ENCODE measurements at regions not wholly inside any gene's neighbourhood (a gene's known extent, or its start where the extent isn't known, plus 50 kb on each side); places are given as distances from the start of the nearest gene placed in this dataset.

DNA sequence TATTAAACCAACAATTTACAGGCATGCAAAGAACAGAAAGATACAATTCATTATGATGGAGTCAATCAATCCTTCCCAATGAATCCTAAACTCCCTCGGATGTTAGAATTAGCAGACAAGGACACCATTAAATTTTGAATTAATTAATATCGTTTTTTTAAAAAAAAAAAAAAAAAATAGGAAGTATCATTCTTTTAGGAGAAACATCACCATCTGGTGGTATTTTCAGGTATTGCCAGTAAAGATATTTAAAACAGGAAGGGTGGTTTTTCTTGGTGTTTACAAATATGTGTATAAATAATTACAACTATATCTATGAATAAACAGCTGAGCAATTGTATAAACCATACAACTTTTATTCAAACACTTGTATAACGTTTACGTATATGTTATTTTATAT lies 564.4 kb downstream of the HAO1 start:
- Histone ChIP-seq H2AFZ (replicated peaks; ENCODE audit: low read length, poor library complexity) (no peak overlapping the region), H3K9me1 (ENCODE audit: insufficient read depth, low read length) (no peaks in the 10 kb centered on the region), H4K8ac (ENCODE audit: low read depth in 2 of 2, low read length in 2 of 2) (no peak overlapping the region), H3K56ac (ENCODE audit: extremely low read depth, insufficient read depth, low read length) (no peak overlapping the region), H2BK120ac (ENCODE audit: low read depth, low read length) (no peak overlapping the region), H3K18ac (ENCODE audit: low read depth, low read length) (no peak overlapping the region), H2BK15ac (ENCODE audit: low read depth, low read length) (no peak overlapping the region), H3K23ac (ENCODE audit: low read depth, low read length) (no peak overlapping the region), H4K5ac (ENCODE audit: low read depth, low read length) (no peak overlapping the region), H3K14ac (replicated peaks; ENCODE audit: low read depth, low read length) (no peak overlapping the region), H3K9ac (ENCODE audit: low read depth, low read length) (no peak overlapping the region), H2AK9ac (replicated peaks; ENCODE audit: low read depth, low read length, poor library complexity) (no peak overlapping the region), H3K36me3 (ENCODE audit: control insufficient read depth, insufficient read depth, low read length) (no peaks in the 10 kb centered on the region), H3K4me3 (ENCODE audit: insufficient read depth, low read depth, low read length) (no peak overlapping the region), H3K27me3 (ENCODE audit: control insufficient read depth, insufficient read depth, low read length) (no peaks in the 10 kb centered on the region), H3K4me2 (ENCODE audit: low read depth, low read length) (no peak overlapping the region), H3K79me1 (ENCODE audit: low read depth in 1 of 2, low read length in 2 of 2) (no peaks in the 10 kb centered on the region), H3K4ac (ENCODE audit: low read depth, low read length) (no peak overlapping the region), H2AK5ac (ENCODE audit: low read depth, low read length) (no peak overlapping the region), H4K20me1 (ENCODE audit: insufficient read depth, low read length) (no peaks in the 10 kb centered on the region), H2BK20ac (ENCODE audit: low read depth, low read length) (no peak overlapping the region), H2BK5ac (ENCODE audit: low read depth, low read length, poor library complexity, severe bottlenecking) (no peak overlapping the region), H4K91ac (ENCODE audit: insufficient read depth, low read depth, low read length) (no peak overlapping the region), H3K9me3 (ENCODE audit: control insufficient read depth, insufficient read depth, low read length) (no peaks in the 10 kb centered on the region), H3K4me1 (ENCODE audit: control insufficient read depth, insufficient read depth, low read length) (no peaks in the 10 kb centered on the region), H3K27ac (ENCODE audit: insufficient read depth, low read length) (no peak overlapping the region)
- POLR2A ChIA-PET (ENCODE audit: unreplicated experiment), result no interaction called here
- DNase-seq, result peak; percentile 17
- intact Hi-C loops (cut with micrococcal nuclease), result loop anchor here (1.0 to 10.0 kb wide), 3 partner anchors 549 to 1198 kb away; no protein-coding TSS in a partner anchor
- no CpG with 5 or more reads among the region's 4 CpGs for WGBS, 2 experiments (ENCODE audit: extremely low coverage in 2 of 2, insufficient read length in 1 of 2)
- TF ChIP-seq CHD1 (IDR thresholded peaks at IDR 0.05; ENCODE audit: low read depth, low read length), result no peak
- TF ChIP-seq USF2 (IDR thresholded peaks at IDR 0.05; ENCODE audit: low read depth, low read length), result no peak
- no peak for TF ChIP-seq MAZ (IDR thresholded peaks at IDR 0.05; ENCODE audit: borderline replicate concordance, low read depth, low read length)
- TF ChIP-seq MXI1 (IDR thresholded peaks at IDR 0.05; ENCODE audit: borderline replicate concordance, low read depth, low read length), result no peak
- TF ChIP-seq MAFK (IDR thresholded peaks at IDR 0.05; ENCODE audit: low read depth, low read length), result no peak
- TF ChIP-seq POLR2A (IDR thresholded peaks at IDR 0.05; ENCODE audit: low read depth, low read length), result no peak
- TF ChIP-seq FOS (IDR thresholded peaks at IDR 0.05; ENCODE audit: low read depth, low read length), result no peak
- TF ChIP-seq, protein P1, sequence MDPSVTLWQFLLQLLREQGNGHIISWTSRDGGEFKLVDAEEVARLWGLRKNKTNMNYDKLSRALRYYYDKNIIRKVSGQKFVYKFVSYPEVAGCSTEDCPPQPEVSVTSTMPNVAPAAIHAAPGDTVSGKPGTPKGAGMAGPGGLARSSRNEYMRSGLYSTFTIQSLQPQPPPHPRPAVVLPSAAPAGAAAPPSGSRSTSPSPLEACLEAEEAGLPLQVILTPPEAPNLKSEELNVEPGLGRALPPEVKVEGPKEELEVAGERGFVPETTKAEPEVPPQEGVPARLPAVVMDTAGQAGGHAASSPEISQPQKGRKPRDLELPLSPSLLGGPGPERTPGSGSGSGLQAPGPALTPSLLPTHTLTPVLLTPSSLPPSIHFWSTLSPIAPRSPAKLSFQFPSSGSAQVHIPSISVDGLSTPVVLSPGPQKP (IDR thresholded peaks at IDR 0.05; ENCODE audit: borderline replicate concordance, low read depth, low read length), result no peak
- no peak for TF ChIP-seq RCOR1 (IDR thresholded peaks at IDR 0.05; ENCODE audit: insufficient replicate concordance, low read length)
- no peak for TF ChIP-seq RFX5 (IDR thresholded peaks at IDR 0.05; ENCODE audit: low read depth, low read length)
- peak; percentile 55 for TF ChIP-seq CTCF (conservative IDR thresholded peaks at IDR 0.05; ENCODE audit: low read depth, low read length)
- TF ChIP-seq SMC3 (IDR thresholded peaks at IDR 0.05; ENCODE audit: low read depth, low read length), result peak; percentile 48; the same call in 1 of the 2 replicates
- peak; percentile 36; the same call in 1 of the 2 replicates for TF ChIP-seq RAD21 (IDR thresholded peaks at IDR 0.05; ENCODE audit: low read length)
- no peak for TF ChIP-seq CEBPB (IDR thresholded peaks at IDR 0.05; ENCODE audit: low read depth, low read length)
- no peak for TF ChIP-seq NFE2L2 (IDR thresholded peaks at IDR 0.05; ENCODE audit: low read depth, low read length)
- TF ChIP-seq BHLHE40 (IDR thresholded peaks at IDR 0.05; ENCODE audit: low read depth, low read length), result no peak
- no peak for ATAC-seq (ENCODE audit: low read depth)
- CTCF ChIA-PET, result interaction anchor here (0.6 to 0.7 kb wide), 3 partner anchors 9 to 840 kb away, joined by 3 to 5 read pairs (median 3); no protein-coding TSS in a partner anchor
- BruUV-seq (replicated peaks), result no TSS peak
- dilution Hi-C loops (cut with HindIII; ENCODE audit: low sequenced_read_pairs, unreplicated experiment), result no loop called here
- in situ Hi-C loops (cut with MboI; ENCODE audit: low sequenced_read_pairs), result no loop called here
